RPMI7951 (cell line): ENCODE measurements at regions not wholly inside any gene's neighbourhood (a gene's known extent, or its start where the extent isn't known, plus 50 kb on each side); places are given as distances from the start of the nearest gene placed in this dataset.

Experiments used
- DNase-seq: peaks from one replicate; pipeline ENCODE4 v3.0.0-alpha.2; 2012; ENCODE audit warnings: low read depth

GRCh38 chr2:240284503-240285259, 144.2 kb upstream of the OTOS start:
- no peak for DNase-seq

- DNase-seq, result no peak
These were observed 145.3 kb upstream of the OTOS start for GRCh38 chr2:240285725-240286124.

GRCh38 chr2:240286596-240286995, 146.1 kb upstream of the OTOS start:
- no peak for DNase-seq

GRCh38 chr2:240287011-240287410, 146.6 kb upstream of the OTOS start:
- DNase-seq, result no peak

- no peak for DNase-seq
These were observed 147.1 kb upstream of the OTOS start for GRCh38 chr2:240287496-240288086.

GRCh38 chr2:240288087-240288521, 147.4 kb upstream of the GPC1 start:
- no peak for DNase-seq

GRCh38 chr2:240289701-240290431, 145.6 kb upstream of the GPC1 start:
- DNase-seq, result no peak

- DNase-seq, result no peak
These were observed 144.8 kb upstream of the GPC1 start for GRCh38 chr2:240290432-240291336.

GRCh38 chr2:240291337-240292034, 144.0 kb upstream of the GPC1 start:
- no peak for DNase-seq

GRCh38 chr2:240292035-240292574, 143.4 kb upstream of the GPC1 start:
- no peak for DNase-seq

- DNase-seq, result no peak
These were observed 142.6 kb upstream of the GPC1 start for GRCh38 chr2:240292619-240293525.

GRCh38 chr2:240293557-240294461, 141.7 kb upstream of the GPC1 start:
- DNase-seq, result no peak

GRCh38 chr2:240294514-240294913, 140.9 kb upstream of the GPC1 start:
- no peak for DNase-seq

GRCh38 chr2:240295256-240296103, 140.0 kb upstream of the GPC1 start:
- DNase-seq, result no peak

GRCh38 chr2:240296104-240296406, 139.4 kb upstream of the GPC1 start:
- DNase-seq, result no peak

- DNase-seq, result no peak
These were observed 138.8 kb upstream of the GPC1 start for GRCh38 chr2:240296476-240297255.
